Upper lobe of left lung (tissue), 6 donors: ENCODE measurements at regions not wholly inside any gene's neighbourhood (a gene's known extent, or its start where the extent isn't known, plus 50 kb on each side); places are given as distances from the start of the nearest gene placed in this dataset.

Source experiments
- ATAC-seq, 2 donors: fragments of 200-7000 bp; cut with Tn5 transposase; one replicate each; pipeline ENCODE4 v1.9.1; 2022; ENCODE audit warnings: mild to moderate bottlenecking in 2 of 2, moderate library complexity in 2 of 2; ENCODE audit not compliant: low FRiP score in 2 of 2
- DNase-seq, 2 donors: peaks; one replicate each; pipeline ENCODE4 v3.0.0-alpha.2; 2019 to 2020
- H3K27ac ChIP-seq, 4 donors: fragments of 200-600 bp; sonication (generic); one replicate each; pipeline ENCODE4 v1.5.1; 2016 to 2019
- H3K27me3 ChIP-seq, 4 donors: fragments of 200-600 bp; sonication (generic); one replicate each; pipeline ENCODE4 v1.5.1; 2017 to 2019
- H3K36me3 ChIP-seq, 4 donors: fragments of 200-600 bp; sonication (generic); one replicate each; pipeline ENCODE4 v1.5.1; 2016 to 2019
- H3K4me1 ChIP-seq, 4 donors: fragments of 200-600 bp; sonication (generic); one replicate each; pipeline ENCODE4 v1.5.1; 2018 to 2019
- H3K4me3 ChIP-seq, 4 donors: fragments of 200-600 bp; sonication (generic); one replicate each; pipeline ENCODE4 v1.5.1; 2017 to 2019; ENCODE audit warnings: mild to moderate bottlenecking in 2 of 4, moderate library complexity in 1 of 4
- H3K9me3 ChIP-seq, 4 donors: fragments of 200-600 bp; sonication (generic); one replicate each; pipeline ENCODE4 v1.5.1; 2018 to 2019
- CTCF ChIP-seq, 6 experiments: fragments of 450-650 bp in 4 of 6; fragments of 200-600 bp in 2 of 6; sonication (generic) in 2 of 6; IDR thresholded peaks; one replicate each; pipeline ENCODE4 v1.5.1; 2016 to 2019; ENCODE audit warnings: antibody characterized with exemption in 6 of 6
- EP300 ChIP-seq, 4 donors: sonication (generic); formaldehyde crosslinking; IDR thresholded peaks; one replicate each; pipeline ENCODE4 v1.5.1; 2017; ENCODE audit warnings: antibody characterized with exemption in 4 of 4, control low read depth in 2 of 4
- POLR2A ChIP-seq, 4 donors: fragments of 450-650 bp; IDR thresholded peaks; one replicate each; pipeline ENCODE4 v1.5.1; 2016 to 2017; ENCODE audit warnings: antibody characterized with exemption in 4 of 4, mild to moderate bottlenecking in 2 of 4
- POLR2AphosphoS5 ChIP-seq, 2 donors: sonication (generic); formaldehyde crosslinking; IDR thresholded peaks; one replicate each; pipeline ENCODE4 v1.5.1; 2017; ENCODE audit warnings: antibody characterized with exemption in 2 of 2
- WGBS, 2 donors: methylation state at CpG; one replicate each; pipeline ENCODE4 v1.1.5; 2017 to 2018; 5-methylcytosine and 5-hydroxymethylcytosine counted together
- donor health status: DM: no; HTN: no; CAD: no; lungs with moderate emphysema.
- donor health status: DM: no; HTN: yes; CAD: no; lungs with severe emphysema.

GRCh38 chr12:18969512-18969911 lies 160.0 kb upstream of the PLEKHA5 start:
- no peak for TF ChIP-seq EP300 (IDR thresholded peaks at IDR 0.05)
- TF ChIP-seq POLR2AphosphoS5 (IDR thresholded peaks at IDR 0.05) = no peak
- no peak for TF ChIP-seq POLR2A (IDR thresholded peaks at IDR 0.05)
- TF ChIP-seq CTCF (IDR thresholded peaks at IDR 0.05) = no peak
- H3K4me3 ChIP-seq = no peak overlapping the region
- ATAC-seq (no peak), DNase-seq (no peak)
- no peaks in the 10 kb centered on the region for H3K9me3 ChIP-seq
- peaks cover 0 to 12% (median 5%) of the 10 kb centered on the region in 4 donors for H3K4me1 ChIP-seq
- H3K36me3 ChIP-seq = no peaks in the 10 kb centered on the region
- no peak overlapping the region for H3K27ac ChIP-seq
- H3K27me3 ChIP-seq = no peaks in the 10 kb centered on the region
- 86 to 89% methylated on average over 5 of the region's 5 CpGs for WGBS, 2 donors

GRCh38 chr12:18970603-18971002 lies 158.9 kb upstream of the PLEKHA5 start:
- no peaks in the 10 kb centered on the region for H3K9me3 ChIP-seq
- 87 to 95% methylated on average over 6 of the region's 6 CpGs for WGBS, 2 donors
- no peak overlapping the region for H3K27ac ChIP-seq
- TF ChIP-seq POLR2AphosphoS5 (IDR thresholded peaks at IDR 0.05) (no peak), EP300 (IDR thresholded peaks at IDR 0.05) (no peak), POLR2A (IDR thresholded peaks at IDR 0.05) (no peak), CTCF (IDR thresholded peaks at IDR 0.05) (no peak)
- no peak for DNase-seq
- peaks cover 0 to 3% (median 1%) of the 10 kb centered on the region in 4 donors for H3K4me1 ChIP-seq
- ATAC-seq = no peak
- no peaks in the 10 kb centered on the region for H3K27me3 ChIP-seq
- H3K4me3 ChIP-seq = no peak overlapping the region
- no peaks in the 10 kb centered on the region for H3K36me3 ChIP-seq

- Histone ChIP-seq H3K27ac (no peak overlapping the region), H3K4me1 (peaks cover 0 to 3% (median 1%) of the 10 kb centered on the region in 4 donors), H3K36me3 (no peaks in the 10 kb centered on the region), H3K27me3 (no peaks in the 10 kb centered on the region), H3K4me3 (no peak overlapping the region), H3K9me3 (no peaks in the 10 kb centered on the region)
- no peak for TF ChIP-seq POLR2AphosphoS5 (IDR thresholded peaks at IDR 0.05)
- no peak for TF ChIP-seq EP300 (IDR thresholded peaks at IDR 0.05)
- TF ChIP-seq POLR2A (IDR thresholded peaks at IDR 0.05) = no peak
- TF ChIP-seq CTCF (IDR thresholded peaks at IDR 0.05) = no peak
- WGBS, 2 donors = 95% methylated on average over 3 of the region's 3 CpGs
- ATAC-seq (no peak), DNase-seq (no peak)
These were observed 157.6 kb upstream of the PLEKHA5 start for GRCh38 chr12:18971932-18972331.

- Histone ChIP-seq H3K27ac (no peak overlapping the region), H3K4me1 (no peaks in the 10 kb centered on the region), H3K9me3 (no peaks in the 10 kb centered on the region), H3K4me3 (no peak overlapping the region), H3K27me3 (no peaks in the 10 kb centered on the region), H3K36me3 (no peaks in the 10 kb centered on the region)
- 96 to 99% methylated on average over 3 of the region's 3 CpGs for WGBS, 2 donors
- no peak for TF ChIP-seq EP300 (IDR thresholded peaks at IDR 0.05)
- TF ChIP-seq POLR2A (IDR thresholded peaks at IDR 0.05) = no peak
- TF ChIP-seq CTCF (IDR thresholded peaks at IDR 0.05) = no peak
- TF ChIP-seq POLR2AphosphoS5 (IDR thresholded peaks at IDR 0.05) = no peak
- ATAC-seq = no peak
- no peak for DNase-seq
These were observed 153.6 kb upstream of the PLEKHA5 start for GRCh38 chr12:18975933-18976332.

GRCh38 chr12:18979401-18980126 lies 150.0 kb upstream of the PLEKHA5 start:
- Histone ChIP-seq H3K9me3 (no peaks in the 10 kb centered on the region), H3K4me3 (no peak overlapping the region), H3K27me3 (no peaks in the 10 kb centered on the region), H3K27ac (no peak overlapping the region), H3K4me1 (no peaks in the 10 kb centered on the region), H3K36me3 (no peaks in the 10 kb centered on the region)
- no peak for ATAC-seq
- DNase-seq = no peak
- 92 to 93% methylated on average over 5 of the region's 5 CpGs for WGBS, 2 donors
- TF ChIP-seq EP300 (IDR thresholded peaks at IDR 0.05) (no peak), CTCF (IDR thresholded peaks at IDR 0.05) (no peak), POLR2A (IDR thresholded peaks at IDR 0.05) (no peak), POLR2AphosphoS5 (IDR thresholded peaks at IDR 0.05) (no peak)
